SK-N-SH (cell line): ENCODE measurements at regions not wholly inside any gene's neighbourhood (a gene's known extent, or its start where the extent isn't known, plus 50 kb on each side); places are given as distances from the start of the nearest gene placed in this dataset.

Experiments used
- FOXM1 ChIP-seq: IDR thresholded peaks from 2 replicates; pipeline ENCODE4 v1.4.0; 2012; ENCODE audit warnings: low read depth, mild to moderate bottlenecking
- MXI1 ChIP-seq: IDR thresholded peaks from 2 replicates; pipeline ENCODE4 v1.6.1; 2012; ENCODE audit warnings: mild to moderate bottlenecking, low read depth, low read length, improper control_type of control experiment
- SIN3A ChIP-seq: IDR thresholded peaks from 2 replicates; pipeline ENCODE4 v1.6.1; 2012; ENCODE audit warnings: low read depth, mild to moderate bottlenecking, low read length, moderate library complexity, borderline replicate concordance
- ZBTB33 ChIP-seq: IDR thresholded peaks from 2 replicates; pipeline ENCODE4 v1.4.0; 2012; ENCODE audit warnings: low read depth, borderline replicate concordance

GRCh38 chr3:95775486-95776094 is 1038.8 kb upstream of the EPHA6 start:
- no peak for TF ChIP-seq FOXM1
- no peak for TF ChIP-seq SIN3A
- no peak for TF ChIP-seq ZBTB33
- no peak for TF ChIP-seq MXI1
